ENCODE measurements at regions not wholly inside any gene's neighbourhood (a gene's known extent, or its start where the extent isn't known, plus 50 kb on each side); places are given as distances from the start of the nearest gene placed in this dataset.

DNA sequence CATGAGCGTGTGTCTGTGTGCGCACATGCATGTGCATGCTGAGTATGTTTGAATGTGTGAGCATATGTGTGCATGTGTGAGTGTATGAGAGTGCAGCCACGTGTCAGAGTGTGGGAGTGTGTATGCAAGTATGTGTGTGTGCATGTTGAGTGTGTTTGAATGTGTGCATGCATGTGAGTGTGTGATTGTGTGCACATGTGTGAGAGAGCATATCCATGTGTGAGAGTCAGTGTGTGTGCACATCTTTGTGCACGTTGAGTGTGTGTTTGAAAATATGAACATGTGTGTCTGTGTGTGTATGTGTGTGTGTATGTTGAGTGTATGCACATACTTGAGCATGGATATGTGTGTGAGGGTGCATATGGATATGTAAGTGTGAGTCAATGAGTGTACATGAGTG, 730.8 kb downstream of the VRK1 start (continued):
- TF ChIP-seq, protein P1, sequence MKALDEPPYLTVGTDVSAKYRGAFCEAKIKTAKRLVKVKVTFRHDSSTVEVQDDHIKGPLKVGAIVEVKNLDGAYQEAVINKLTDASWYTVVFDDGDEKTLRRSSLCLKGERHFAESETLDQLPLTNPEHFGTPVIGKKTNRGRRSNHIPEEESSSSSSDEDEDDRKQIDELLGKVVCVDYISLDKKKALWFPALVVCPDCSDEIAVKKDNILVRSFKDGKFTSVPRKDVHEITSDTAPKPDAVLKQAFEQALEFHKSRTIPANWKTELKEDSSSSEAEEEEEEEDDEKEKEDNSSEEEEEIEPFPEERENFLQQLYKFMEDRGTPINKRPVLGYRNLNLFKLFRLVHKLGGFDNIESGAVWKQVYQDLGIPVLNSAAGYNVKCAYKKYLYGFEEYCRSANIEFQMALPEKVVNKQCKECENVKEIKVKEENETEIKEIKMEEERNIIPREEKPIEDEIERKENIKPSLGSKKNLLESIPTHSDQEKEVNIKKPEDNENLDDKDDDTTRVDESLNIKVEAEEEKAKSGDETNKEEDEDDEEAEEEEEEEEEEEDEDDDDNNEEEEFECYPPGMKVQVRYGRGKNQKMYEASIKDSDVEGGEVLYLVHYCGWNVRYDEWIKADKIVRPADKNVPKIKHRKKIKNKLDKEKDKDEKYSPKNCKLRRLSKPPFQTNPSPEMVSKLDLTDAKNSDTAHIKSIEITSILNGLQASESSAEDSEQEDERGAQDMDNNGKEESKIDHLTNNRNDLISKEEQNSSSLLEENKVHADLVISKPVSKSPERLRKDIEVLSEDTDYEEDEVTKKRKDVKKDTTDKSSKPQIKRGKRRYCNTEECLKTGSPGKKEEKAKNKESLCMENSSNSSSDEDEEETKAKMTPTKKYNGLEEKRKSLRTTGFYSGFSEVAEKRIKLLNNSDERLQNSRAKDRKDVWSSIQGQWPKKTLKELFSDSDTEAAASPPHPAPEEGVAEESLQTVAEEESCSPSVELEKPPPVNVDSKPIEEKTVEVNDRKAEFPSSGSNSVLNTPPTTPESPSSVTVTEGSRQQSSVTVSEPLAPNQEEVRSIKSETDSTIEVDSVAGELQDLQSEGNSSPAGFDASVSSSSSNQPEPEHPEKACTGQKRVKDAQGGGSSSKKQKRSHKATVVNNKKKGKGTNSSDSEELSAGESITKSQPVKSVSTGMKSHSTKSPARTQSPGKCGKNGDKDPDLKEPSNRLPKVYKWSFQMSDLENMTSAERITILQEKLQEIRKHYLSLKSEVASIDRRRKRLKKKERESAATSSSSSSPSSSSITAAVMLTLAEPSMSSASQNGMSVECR (CRISPR knock-in tag; IDR thresholded peaks at IDR 0.05; ENCODE audit: borderline replicate concordance) = no peak
- TF ChIP-seq JAZF1 (CRISPR knock-in tag; IDR thresholded peaks at IDR 0.05) (no peak), NFE2L1 (CRISPR knock-in tag; IDR thresholded peaks at IDR 0.05) (no peak), CBFB (CRISPR knock-in tag; IDR thresholded peaks at IDR 0.05; ENCODE audit: low read depth) (no peak)

- Mint-ChIP-seq H3K27ac (no peak overlapping the region), H3K4me1 (no peaks in the 10 kb centered on the region), H3K9me3 (no peaks in the 10 kb centered on the region), H3K27me3 (ENCODE audit: low read depth) (no peaks in the 10 kb centered on the region; the same call in 1 of the 2 replicates), H3K4me3 (no peak overlapping the region), H3K36me3 (no peaks in the 10 kb centered on the region)
- ChIA-PET CTCF (no interaction called here), POLR2A (no interaction called here)
- ATAC-seq = no peak
- DNase-seq (ENCODE audit: low spot score) = no peak
- no peak for TF ChIP-seq OVOL2 (CRISPR knock-in tag; IDR thresholded peaks at IDR 0.05; ENCODE audit: borderline replicate concordance)
- TF ChIP-seq CDX4 (CRISPR knock-in tag; IDR thresholded peaks at IDR 0.05; ENCODE audit: borderline replicate concordance) = no peak
- TF ChIP-seq TEAD1 (CRISPR knock-in tag; IDR thresholded peaks at IDR 0.05) = no peak
- TF ChIP-seq NR1H2 (CRISPR knock-in tag; IDR thresholded peaks at IDR 0.05) = no peak
- no peak for TF ChIP-seq TEAD4 (CRISPR knock-in tag; IDR thresholded peaks at IDR 0.05)
- TF ChIP-seq RORB (CRISPR knock-in tag; IDR thresholded peaks at IDR 0.05) = no peak
- no peak for TF ChIP-seq TP53 (CRISPR knock-in tag; IDR thresholded peaks at IDR 0.05)
- TF ChIP-seq ZNF416 (CRISPR knock-in tag; IDR thresholded peaks at IDR 0.05) = no peak
- TF ChIP-seq SOX15 (CRISPR knock-in tag; IDR thresholded peaks at IDR 0.05) = no peak
- TF ChIP-seq NFE2L1 (CRISPR knock-in tag; IDR thresholded peaks at IDR 0.05) = no peak
- TF ChIP-seq EMX1 (CRISPR knock-in tag; IDR thresholded peaks at IDR 0.05) = no peak
- TF ChIP-seq FOXP1 (CRISPR knock-in tag; IDR thresholded peaks at IDR 0.05; ENCODE audit: borderline replicate concordance) = no peak
- TF ChIP-seq ZNF263 (CRISPR knock-in tag; IDR thresholded peaks at IDR 0.05; ENCODE audit: low read depth) = no peak
- TF ChIP-seq, protein P2, sequence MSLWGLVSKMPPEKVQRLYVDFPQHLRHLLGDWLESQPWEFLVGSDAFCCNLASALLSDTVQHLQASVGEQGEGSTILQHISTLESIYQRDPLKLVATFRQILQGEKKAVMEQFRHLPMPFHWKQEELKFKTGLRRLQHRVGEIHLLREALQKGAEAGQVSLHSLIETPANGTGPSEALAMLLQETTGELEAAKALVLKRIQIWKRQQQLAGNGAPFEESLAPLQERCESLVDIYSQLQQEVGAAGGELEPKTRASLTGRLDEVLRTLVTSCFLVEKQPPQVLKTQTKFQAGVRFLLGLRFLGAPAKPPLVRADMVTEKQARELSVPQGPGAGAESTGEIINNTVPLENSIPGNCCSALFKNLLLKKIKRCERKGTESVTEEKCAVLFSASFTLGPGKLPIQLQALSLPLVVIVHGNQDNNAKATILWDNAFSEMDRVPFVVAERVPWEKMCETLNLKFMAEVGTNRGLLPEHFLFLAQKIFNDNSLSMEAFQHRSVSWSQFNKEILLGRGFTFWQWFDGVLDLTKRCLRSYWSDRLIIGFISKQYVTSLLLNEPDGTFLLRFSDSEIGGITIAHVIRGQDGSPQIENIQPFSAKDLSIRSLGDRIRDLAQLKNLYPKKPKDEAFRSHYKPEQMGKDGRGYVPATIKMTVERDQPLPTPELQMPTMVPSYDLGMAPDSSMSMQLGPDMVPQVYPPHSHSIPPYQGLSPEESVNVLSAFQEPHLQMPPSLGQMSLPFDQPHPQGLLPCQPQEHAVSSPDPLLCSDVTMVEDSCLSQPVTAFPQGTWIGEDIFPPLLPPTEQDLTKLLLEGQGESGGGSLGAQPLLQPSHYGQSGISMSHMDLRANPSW (CRISPR knock-in tag; conservative IDR thresholded peaks at IDR 0.05; ENCODE audit: low read depth) = no peak
- no peak for TF ChIP-seq GTF2I (CRISPR knock-in tag; conservative IDR thresholded peaks at IDR 0.05)
- no peak for TF ChIP-seq MAX (CRISPR knock-in tag; IDR thresholded peaks at IDR 0.05)
- no peak for TF ChIP-seq NFATC4 (CRISPR knock-in tag; IDR thresholded peaks at IDR 0.05)
- TF ChIP-seq, protein P3, sequence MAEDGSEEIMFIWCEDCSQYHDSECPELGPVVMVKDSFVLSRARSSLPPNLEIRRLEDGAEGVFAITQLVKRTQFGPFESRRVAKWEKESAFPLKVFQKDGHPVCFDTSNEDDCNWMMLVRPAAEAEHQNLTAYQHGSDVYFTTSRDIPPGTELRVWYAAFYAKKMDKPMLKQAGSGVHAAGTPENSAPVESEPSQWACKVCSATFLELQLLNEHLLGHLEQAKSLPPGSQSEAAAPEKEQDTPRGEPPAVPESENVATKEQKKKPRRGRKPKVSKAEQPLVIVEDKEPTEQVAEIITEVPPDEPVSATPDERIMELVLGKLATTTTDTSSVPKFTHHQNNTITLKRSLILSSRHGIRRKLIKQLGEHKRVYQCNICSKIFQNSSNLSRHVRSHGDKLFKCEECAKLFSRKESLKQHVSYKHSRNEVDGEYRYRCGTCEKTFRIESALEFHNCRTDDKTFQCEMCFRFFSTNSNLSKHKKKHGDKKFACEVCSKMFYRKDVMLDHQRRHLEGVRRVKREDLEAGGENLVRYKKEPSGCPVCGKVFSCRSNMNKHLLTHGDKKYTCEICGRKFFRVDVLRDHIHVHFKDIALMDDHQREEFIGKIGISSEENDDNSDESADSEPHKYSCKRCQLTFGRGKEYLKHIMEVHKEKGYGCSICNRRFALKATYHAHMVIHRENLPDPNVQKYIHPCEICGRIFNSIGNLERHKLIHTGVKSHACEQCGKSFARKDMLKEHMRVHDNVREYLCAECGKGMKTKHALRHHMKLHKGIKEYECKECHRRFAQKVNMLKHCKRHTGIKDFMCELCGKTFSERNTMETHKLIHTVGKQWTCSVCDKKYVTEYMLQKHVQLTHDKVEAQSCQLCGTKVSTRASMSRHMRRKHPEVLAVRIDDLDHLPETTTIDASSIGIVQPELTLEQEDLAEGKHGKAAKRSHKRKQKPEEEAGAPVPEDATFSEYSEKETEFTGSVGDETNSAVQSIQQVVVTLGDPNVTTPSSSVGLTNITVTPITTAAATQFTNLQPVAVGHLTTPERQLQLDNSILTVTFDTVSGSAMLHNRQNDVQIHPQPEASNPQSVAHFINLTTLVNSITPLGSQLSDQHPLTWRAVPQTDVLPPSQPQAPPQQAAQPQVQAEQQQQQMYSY (CRISPR knock-in tag; IDR thresholded peaks at IDR 0.05) = no peak
- TF ChIP-seq ESRRA (CRISPR knock-in tag; IDR thresholded peaks at IDR 0.05; ENCODE audit: borderline replicate concordance) = no peak
- TF ChIP-seq ZNF396 (CRISPR knock-in tag; IDR thresholded peaks at IDR 0.05; ENCODE audit: borderline replicate concordance) = no peak
These were observed 734.9 kb downstream of the VRK1 start for GRCh38 chr14:97532052-97532451.

Data from WTC11 (cell line).